HG03066 (cell line): ENCODE measurements at regions not wholly inside any gene's neighbourhood (a gene's known extent, or its start where the extent isn't known, plus 50 kb on each side); places are given as distances from the start of the nearest gene placed in this dataset.
"Not testable (repeated sequence)": the region's sequence is repeated elsewhere in the genome, so short reads cannot be mapped to it uniquely, and the experiment has no call there.

ENCODE experiments used
- ATAC-seq: cut with Tn5 transposase; IDR thresholded peaks from one replicate; pipeline ENCODE4 v1.9.1; 2021; ENCODE audit warnings: low read depth; ENCODE audit not compliant: unreplicated experiment

- ATAC-seq = no peak
These were observed 53.4 kb downstream of the HES1 start for GRCh38 chr3:194189243-194189791.

GRCh38 chr3:194191850-194192249 is 55.9 kb downstream of the HES1 start:
- ATAC-seq = not testable (repeated sequence)

GRCh38 chr3:194194051-194194756 is 58.3 kb downstream of the HES1 start:
- ATAC-seq = no peak

GRCh38 chr3:194194757-194195085 is 58.8 kb downstream of the HES1 start:
- no peak for ATAC-seq

GRCh38 chr3:194195611-194196010 is 59.7 kb downstream of the HES1 start:
- no peak for ATAC-seq

- ATAC-seq = no peak
These were observed 60.9 kb downstream of the HES1 start for GRCh38 chr3:194196876-194197275.

- ATAC-seq = no peak
These were observed 61.5 kb downstream of the HES1 start for GRCh38 chr3:194197396-194197960.

GRCh38 chr3:194197981-194198695 is 62.2 kb downstream of the HES1 start:
- no peak for ATAC-seq

- ATAC-seq = no peak
These were observed 63.0 kb downstream of the HES1 start for GRCh38 chr3:194198938-194199337.

DNA sequence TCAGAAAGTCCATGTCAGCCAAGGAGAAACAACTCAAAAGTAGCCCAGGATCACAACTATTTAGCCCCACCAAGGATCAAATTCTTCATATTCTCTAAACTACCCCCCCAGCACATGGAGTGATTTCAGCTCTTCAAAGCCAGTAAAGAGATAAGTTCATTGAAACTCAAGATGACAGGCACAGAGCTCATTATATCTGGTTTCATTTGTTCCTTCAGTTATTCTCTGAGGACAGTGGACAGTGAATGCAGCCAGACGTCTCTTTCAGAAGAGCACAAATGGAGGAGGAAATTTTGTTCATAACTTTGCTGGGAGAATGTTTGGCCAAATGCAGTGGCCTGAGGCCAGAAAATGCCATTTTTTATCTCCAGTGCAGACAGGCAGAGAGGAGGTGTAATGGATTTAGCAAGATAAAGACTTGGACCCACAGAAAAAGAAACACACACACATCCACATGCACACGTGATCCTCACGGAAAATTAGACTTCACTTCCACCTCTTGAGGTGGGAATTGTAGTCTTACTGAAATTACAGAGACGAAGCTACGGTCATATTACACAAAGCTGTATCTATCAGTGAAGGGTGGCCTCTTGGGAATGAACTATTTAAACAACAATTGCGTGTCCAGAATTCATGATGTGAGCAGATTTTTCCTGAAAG is 64.6 kb downstream of the HES1 start:
- ATAC-seq = no peak

DNA sequence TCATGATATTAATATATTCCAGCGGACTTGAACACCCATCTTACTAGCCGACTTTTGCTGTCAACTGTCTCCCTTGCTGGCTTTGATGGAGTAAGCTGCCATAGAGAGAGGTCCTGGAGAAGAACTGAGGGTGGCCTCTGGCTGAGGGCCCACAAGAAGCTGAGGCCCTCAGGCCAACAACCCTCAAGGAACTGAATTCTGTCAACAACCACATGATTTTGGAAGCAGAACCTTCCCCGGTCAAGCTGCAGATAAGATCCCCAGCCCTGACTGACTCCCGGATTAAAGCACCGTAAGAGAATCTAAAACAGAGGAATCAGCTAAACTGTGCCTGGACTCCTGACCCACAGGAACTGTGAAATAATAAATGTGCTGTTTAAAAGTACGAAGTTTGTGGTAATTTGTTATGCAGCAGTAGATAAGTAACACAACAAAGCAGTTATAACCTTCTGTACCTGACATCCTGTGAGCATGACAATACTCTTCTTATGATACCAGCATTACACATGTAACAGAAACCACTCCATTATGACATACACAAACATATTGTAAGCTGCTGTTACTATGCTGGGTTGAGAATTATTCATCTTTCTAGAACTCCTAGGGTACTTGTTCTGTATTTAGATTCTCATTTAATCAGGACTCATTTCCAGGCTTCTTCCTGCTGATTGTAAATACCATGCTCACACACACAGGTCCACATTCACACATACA is 66.2 kb downstream of the HES1 start:
- no peak for ATAC-seq

DNA sequence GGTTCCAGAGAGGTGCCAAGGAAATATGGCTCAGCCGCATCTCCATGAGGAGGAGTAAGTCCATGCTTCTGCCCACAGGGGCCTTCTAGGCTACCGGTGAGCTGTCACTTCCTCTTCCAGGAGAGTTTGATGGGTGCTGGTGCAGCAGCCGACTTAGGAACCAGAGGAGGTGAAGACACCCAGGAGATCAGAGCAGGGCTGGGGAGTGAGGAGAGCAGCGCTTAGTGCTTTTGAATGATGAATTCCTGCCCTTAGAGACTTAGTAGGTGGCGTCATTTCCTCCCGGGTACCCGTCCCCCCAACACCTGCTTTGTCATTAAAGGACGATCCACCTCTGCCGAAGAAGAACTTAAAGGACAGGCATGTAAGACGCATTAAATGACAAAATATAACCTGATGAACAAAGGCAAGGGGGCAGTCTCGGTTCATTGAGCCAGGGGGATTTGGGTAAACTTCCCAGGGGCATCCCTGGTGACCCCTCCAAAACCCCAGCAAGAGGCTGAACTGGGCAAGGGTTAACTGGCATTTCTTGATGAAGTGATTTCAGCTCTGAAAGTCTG is 67.6 kb downstream of the HES1 start:
- peak; percentile 41 for ATAC-seq

DNA sequence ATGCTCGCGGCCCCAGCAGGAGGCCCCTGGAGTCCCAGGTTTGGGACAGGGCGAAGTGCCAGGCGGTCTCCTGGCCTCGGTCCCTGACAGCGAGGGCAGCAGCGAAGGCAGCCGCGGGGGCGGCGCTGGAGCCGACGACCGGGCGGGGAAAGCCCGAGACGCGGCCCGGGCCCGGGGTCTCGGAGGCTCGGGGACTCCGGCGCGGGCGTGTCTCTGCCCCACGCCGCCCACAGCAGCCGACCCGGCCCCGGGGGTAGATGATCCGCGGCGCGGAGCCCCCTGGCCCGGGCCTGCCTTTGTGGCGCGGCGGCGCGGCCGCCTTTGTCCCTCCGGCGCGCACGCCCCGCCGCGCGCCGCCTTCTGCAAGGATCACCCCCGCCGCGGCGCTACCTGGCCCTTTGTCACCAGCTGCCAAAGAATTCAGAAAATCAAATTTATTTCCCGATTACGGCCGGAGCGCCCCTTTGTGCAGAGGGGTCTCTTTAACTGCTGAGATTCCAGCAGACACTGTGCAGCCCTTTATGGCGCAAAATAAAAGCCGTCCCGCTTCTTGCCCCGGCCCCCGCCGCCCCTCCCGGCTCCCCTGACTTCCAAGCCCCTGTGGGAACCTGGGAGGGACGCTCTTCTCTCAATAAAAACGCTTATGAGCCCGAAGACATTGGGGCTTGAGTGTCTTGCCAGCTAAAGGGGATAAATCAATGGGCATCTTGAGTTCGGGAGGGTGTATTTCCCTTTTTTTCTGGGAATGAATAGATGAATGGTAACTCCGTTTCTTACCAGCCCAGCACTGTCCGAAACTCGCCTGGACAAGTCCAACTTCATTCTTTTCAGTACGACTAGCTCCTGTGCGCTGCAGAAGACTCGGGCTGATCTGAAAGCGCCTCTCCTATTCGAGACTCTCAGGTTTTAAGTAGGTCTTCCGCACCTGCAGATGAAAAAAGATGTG is 68.4 kb downstream of the HES1 start:
- ATAC-seq = peak; percentile 35

GRCh38 chr3:194205675-194206133 is 69.8 kb downstream of the HES1 start:
- ATAC-seq = no peak

DNA sequence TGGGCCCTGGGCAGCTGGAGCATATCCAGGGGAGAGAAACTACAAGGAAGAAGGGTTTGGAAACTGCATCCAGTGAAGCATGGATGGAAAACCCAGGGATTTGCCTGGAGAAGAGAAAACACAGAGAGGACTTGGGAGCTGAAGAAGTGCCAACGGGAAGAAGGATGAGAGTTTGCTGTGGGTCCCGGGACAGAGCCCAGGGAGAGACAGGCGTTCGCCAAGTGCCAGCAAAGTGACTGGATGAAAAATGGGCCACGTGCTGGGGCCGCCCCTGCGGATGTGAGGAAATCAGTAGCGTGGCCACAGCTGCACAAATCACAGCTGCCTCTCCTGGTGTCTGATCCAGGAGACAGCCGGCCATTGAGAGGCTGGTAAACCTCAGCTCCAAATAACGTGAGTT is 70.4 kb downstream of the HES1 start:
- ATAC-seq = no peak

- no peak for ATAC-seq
These were observed 72.8 kb downstream of the HES1 start for GRCh38 chr3:194208709-194209108.

- ATAC-seq = no peak
These were observed 76.4 kb downstream of the HES1 start for GRCh38 chr3:194212161-194212844.

- ATAC-seq = no peak
These were observed 76.9 kb downstream of the HES1 start for GRCh38 chr3:194212845-194213331.
